ENCODE measurements at regions not wholly inside any gene's neighbourhood (a gene's known extent, or its start where the extent isn't known, plus 50 kb on each side); places are given as distances from the start of the nearest gene placed in this dataset.
"Not testable (repeated sequence)": the region's sequence is repeated elsewhere in the genome, so short reads cannot be mapped to it uniquely, and the experiment has no call there.

DNA sequence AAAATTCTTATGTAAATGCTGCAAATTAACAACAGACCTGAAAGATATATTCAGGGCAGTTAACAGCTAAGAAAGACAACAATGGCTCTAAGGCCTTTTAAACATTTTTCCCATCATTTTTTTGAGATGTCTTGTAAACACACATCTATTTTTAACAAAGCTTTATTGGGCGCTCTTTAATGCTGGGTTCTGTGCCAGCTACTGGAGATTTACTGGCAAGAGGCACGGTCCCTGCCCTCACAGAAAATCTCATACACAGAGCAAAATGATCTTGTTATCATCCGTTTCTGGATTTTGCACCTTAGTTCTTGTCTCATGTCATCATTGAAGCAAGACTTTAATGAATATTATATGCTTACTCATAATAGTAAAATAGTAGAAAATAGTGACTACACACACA lies 1022.3 kb upstream of the WWC1 start:
- H3K9me3 Mint-ChIP-seq: no peaks in the 10 kb centered on the region
- intact Hi-C loops (cut with micrococcal nuclease): no loop called here
- H3K27me3 Mint-ChIP-seq: no peaks in the 10 kb centered on the region
- H3K4me1 Mint-ChIP-seq (ENCODE audit: low read depth): no peaks in the 10 kb centered on the region
- no peak overlapping the region for H3K4me3 Mint-ChIP-seq
- no peak overlapping the region for H3K27ac Mint-ChIP-seq
- H3K36me3 Mint-ChIP-seq (ENCODE audit: low read depth): no peaks in the 10 kb centered on the region

DNA sequence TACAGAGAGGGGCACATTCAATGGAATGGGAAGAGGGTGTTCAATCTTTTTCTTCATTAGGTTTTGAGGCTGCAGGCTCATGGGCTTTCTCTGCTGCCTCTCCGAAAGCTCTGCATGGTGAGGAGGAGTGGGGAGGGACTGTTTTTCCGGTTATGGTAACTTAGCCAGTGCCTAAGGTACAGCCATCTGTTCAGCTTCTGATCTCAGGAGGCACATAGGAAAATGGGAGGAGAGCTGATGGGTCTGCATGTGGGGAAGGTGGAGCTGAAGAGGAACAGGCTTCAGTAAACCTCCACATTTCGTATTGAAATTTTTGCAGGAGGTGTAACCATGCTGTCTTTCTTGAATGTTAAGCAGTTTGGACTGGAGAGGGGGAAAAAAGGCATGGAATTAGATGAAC lies 1020.4 kb upstream of the WWC1 start:
- Mint-ChIP-seq H3K27ac (no peak overlapping the region), H3K27me3 (no peaks in the 10 kb centered on the region), H3K36me3 (ENCODE audit: low read depth) (no peaks in the 10 kb centered on the region), H3K9me3 (no peaks in the 10 kb centered on the region), H3K4me3 (no peak overlapping the region), H3K4me1 (ENCODE audit: low read depth) (no peaks in the 10 kb centered on the region)
- intact Hi-C loops (cut with micrococcal nuclease): no loop called here

DNA sequence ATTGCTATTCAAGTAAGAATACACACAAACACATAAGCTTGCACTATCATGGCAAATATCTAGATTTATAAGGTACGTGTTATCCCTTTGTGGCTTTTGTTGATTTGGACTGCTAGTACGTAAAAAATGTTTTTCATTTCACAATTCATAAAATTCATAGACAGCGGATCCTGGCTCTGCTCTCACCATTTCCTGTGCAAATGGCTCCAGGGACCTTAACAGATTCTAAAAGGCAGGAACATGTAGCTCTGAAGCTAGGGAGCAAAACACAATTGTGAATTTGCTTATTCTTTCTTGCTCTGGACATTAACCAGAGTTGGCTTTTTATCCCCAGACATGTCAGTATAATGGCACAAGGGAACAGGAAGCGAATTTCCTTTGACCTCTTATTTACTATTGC lies 1019.9 kb upstream of the WWC1 start:
- Mint-ChIP-seq H3K36me3 (ENCODE audit: low read depth) (no peaks in the 10 kb centered on the region), H3K4me1 (ENCODE audit: low read depth) (no peaks in the 10 kb centered on the region), H3K27ac (no peak overlapping the region), H3K27me3 (no peaks in the 10 kb centered on the region), H3K9me3 (no peaks in the 10 kb centered on the region), H3K4me3 (no peak overlapping the region)
- intact Hi-C loops (cut with micrococcal nuclease): no loop called here

GRCh38 chr5:167280111-167280510 lies 1011.3 kb upstream of the WWC1 start:
- Mint-ChIP-seq H3K4me1 (ENCODE audit: low read depth) (no peaks in the 10 kb centered on the region), H3K36me3 (ENCODE audit: low read depth) (no peaks in the 10 kb centered on the region), H3K9me3 (peaks cover 40% of the 10 kb centered on the region), H3K27ac (no peak overlapping the region), H3K27me3 (no peaks in the 10 kb centered on the region), H3K4me3 (no peak overlapping the region)
- intact Hi-C loops (cut with micrococcal nuclease): no loop called here

DNA sequence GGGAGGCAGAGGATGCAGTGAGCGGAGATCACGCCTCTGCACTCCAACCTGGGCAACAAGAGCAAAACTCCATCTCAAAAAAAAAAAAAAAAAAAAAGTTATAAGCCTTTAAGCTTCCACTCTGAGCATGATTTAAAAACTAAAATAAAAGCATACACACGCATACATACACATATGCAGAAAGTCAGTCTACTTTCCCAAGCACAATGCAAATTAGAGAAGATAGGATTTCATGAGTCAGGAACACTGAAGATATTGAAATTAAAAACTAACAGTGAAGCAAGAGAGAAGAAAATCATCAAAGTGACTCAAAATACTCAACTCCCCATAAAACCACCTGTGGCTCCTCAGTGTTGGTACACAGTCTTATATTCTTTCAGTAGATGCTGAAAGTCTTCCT lies 1009.5 kb upstream of the WWC1 start:
- Mint-ChIP-seq H3K27ac (no peak overlapping the region), H3K4me1 (ENCODE audit: low read depth) (no peaks in the 10 kb centered on the region), H3K9me3 (peaks cover 41% of the 10 kb centered on the region), H3K36me3 (ENCODE audit: low read depth) (no peaks in the 10 kb centered on the region), H3K27me3 (no peaks in the 10 kb centered on the region), H3K4me3 (no peak overlapping the region)
- intact Hi-C loops (cut with micrococcal nuclease): no loop called here

GRCh38 chr5:167283691-167284090 lies 1007.8 kb upstream of the WWC1 start:
- peaks cover 32% of the 10 kb centered on the region for H3K9me3 Mint-ChIP-seq
- H3K4me3 Mint-ChIP-seq: no peak overlapping the region
- H3K27me3 Mint-ChIP-seq: no peaks in the 10 kb centered on the region
- H3K27ac Mint-ChIP-seq: no peak overlapping the region
- no peaks in the 10 kb centered on the region for H3K36me3 Mint-ChIP-seq (ENCODE audit: low read depth)
- intact Hi-C loops (cut with micrococcal nuclease): no loop called here
- no peaks in the 10 kb centered on the region for H3K4me1 Mint-ChIP-seq (ENCODE audit: low read depth)

- peaks cover 26% of the 10 kb centered on the region for H3K9me3 Mint-ChIP-seq
- intact Hi-C loops (cut with micrococcal nuclease): no loop called here
- H3K4me3 Mint-ChIP-seq: no peak overlapping the region
- no peak overlapping the region for H3K27ac Mint-ChIP-seq
- H3K4me1 Mint-ChIP-seq (ENCODE audit: low read depth): no peaks in the 10 kb centered on the region
- H3K36me3 Mint-ChIP-seq (ENCODE audit: low read depth): no peaks in the 10 kb centered on the region
- H3K27me3 Mint-ChIP-seq: no peaks in the 10 kb centered on the region
Measured at GRCh38 chr5:167284222-167284890, 1007.1 kb upstream of the WWC1 start.

- Mint-ChIP-seq H3K9me3 (peaks cover 13% of the 10 kb centered on the region), H3K27me3 (no peaks in the 10 kb centered on the region), H3K27ac (no peak overlapping the region), H3K4me3 (no peak overlapping the region), H3K36me3 (ENCODE audit: low read depth) (no peaks in the 10 kb centered on the region), H3K4me1 (ENCODE audit: low read depth) (no peaks in the 10 kb centered on the region)
- intact Hi-C loops (cut with micrococcal nuclease): no loop called here
Measured at GRCh38 chr5:167285591-167285990, 1005.9 kb upstream of the WWC1 start.

GRCh38 chr5:167286891-167287290 lies 1004.6 kb upstream of the WWC1 start:
- intact Hi-C loops (cut with micrococcal nuclease): no loop called here
- Mint-ChIP-seq H3K4me1 (ENCODE audit: low read depth) (no peaks in the 10 kb centered on the region), H3K27me3 (no peaks in the 10 kb centered on the region), H3K9me3 (peaks cover 6% of the 10 kb centered on the region), H3K27ac (no peak overlapping the region), H3K4me3 (no peak overlapping the region), H3K36me3 (ENCODE audit: low read depth) (no peaks in the 10 kb centered on the region)

- Mint-ChIP-seq H3K4me3 (no peak overlapping the region), H3K27me3 (no peaks in the 10 kb centered on the region), H3K27ac (no peak overlapping the region), H3K36me3 (ENCODE audit: low read depth) (no peaks in the 10 kb centered on the region), H3K4me1 (ENCODE audit: low read depth) (no peaks in the 10 kb centered on the region), H3K9me3 (peaks cover 20% of the 10 kb centered on the region)
- intact Hi-C loops (cut with micrococcal nuclease): no loop called here
Measured at GRCh38 chr5:167290478-167290877, 1001.0 kb upstream of the WWC1 start.

GRCh38 chr5:167294882-167295680 lies 996.4 kb upstream of the WWC1 start:
- Mint-ChIP-seq H3K36me3 (ENCODE audit: low read depth) (no peaks in the 10 kb centered on the region), H3K9me3 (peaks cover 40% of the 10 kb centered on the region), H3K27ac (no peak overlapping the region), H3K4me3 (no peak overlapping the region), H3K4me1 (ENCODE audit: low read depth) (no peaks in the 10 kb centered on the region), H3K27me3 (peaks cover 2% of the 10 kb centered on the region)
- intact Hi-C loops (cut with micrococcal nuclease): no loop called here

GRCh38 chr5:167295681-167296005 lies 995.8 kb upstream of the WWC1 start:
- Mint-ChIP-seq H3K9me3 (peaks cover 46% of the 10 kb centered on the region), H3K27me3 (peaks cover 2% of the 10 kb centered on the region), H3K4me1 (ENCODE audit: low read depth) (no peaks in the 10 kb centered on the region), H3K27ac (no peak overlapping the region), H3K4me3 (no peak overlapping the region), H3K36me3 (ENCODE audit: low read depth) (no peaks in the 10 kb centered on the region)
- intact Hi-C loops (cut with micrococcal nuclease): no loop called here

- Mint-ChIP-seq H3K27me3 (peaks cover 2% of the 10 kb centered on the region), H3K4me1 (ENCODE audit: low read depth) (no peaks in the 10 kb centered on the region), H3K9me3 (peaks cover 50% of the 10 kb centered on the region), H3K27ac (no peak overlapping the region), H3K36me3 (ENCODE audit: low read depth) (no peaks in the 10 kb centered on the region), H3K4me3 (no peak overlapping the region)
- intact Hi-C loops (cut with micrococcal nuclease): no loop called here
Measured at GRCh38 chr5:167296066-167296465, 995.4 kb upstream of the WWC1 start.

DNA sequence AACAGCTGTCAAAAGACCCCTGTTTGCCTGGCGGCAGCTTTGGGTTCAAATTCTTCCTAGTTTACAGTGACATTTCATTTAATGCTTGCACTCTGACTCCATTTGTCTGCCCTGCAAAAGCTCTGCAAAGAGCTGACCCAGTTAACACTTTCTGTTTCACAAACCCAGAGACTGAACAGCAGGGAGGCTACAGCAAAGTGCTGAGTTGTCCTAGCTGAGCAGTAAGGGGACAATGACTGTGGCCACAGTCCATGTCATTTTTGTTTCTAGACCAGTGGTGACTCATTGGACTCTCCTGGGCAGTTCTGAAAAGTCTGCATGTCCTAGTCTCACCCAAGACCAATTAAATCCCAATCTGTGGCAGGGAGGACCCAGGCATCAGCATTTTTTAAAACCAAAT lies 994.8 kb upstream of the WWC1 start:
- Mint-ChIP-seq H3K27me3 (peaks cover 2% of the 10 kb centered on the region), H3K36me3 (ENCODE audit: low read depth) (no peaks in the 10 kb centered on the region), H3K27ac (no peak overlapping the region), H3K4me3 (no peak overlapping the region), H3K9me3 (peaks cover 55% of the 10 kb centered on the region), H3K4me1 (ENCODE audit: low read depth) (no peaks in the 10 kb centered on the region)
- intact Hi-C loops (cut with micrococcal nuclease): no loop called here

- H3K27me3 Mint-ChIP-seq; H3K4me3 Mint-ChIP-seq; intact Hi-C loops (cut with micrococcal nuclease); H3K36me3 Mint-ChIP-seq (ENCODE audit: low read depth); H3K4me1 Mint-ChIP-seq (ENCODE audit: low read depth); H3K27ac Mint-ChIP-seq: not testable (repeated sequence)
- peaks cover 58% of the 10 kb centered on the region for H3K9me3 Mint-ChIP-seq
Measured at GRCh38 chr5:167299861-167300260, 991.6 kb upstream of the WWC1 start.

Data from dendritic cell treated with granulocyte-macrophage colony-stimulating factor and Interleukin-4, amounts not matched to agents 40 ng/mL and 50 ng/mL, for 4 days (primary cell).